Ovary (tissue), 7 donors: ENCODE measurements at regions not wholly inside any gene's neighbourhood (a gene's known extent, or its start where the extent isn't known, plus 50 kb on each side); places are given as distances from the start of the nearest gene placed in this dataset.

ENCODE experiments used
- DNase-seq, 5 donors: peaks; one replicate each; pipeline ENCODE4 v3.0.0-alpha.2; 2019 to 2020
- H3K27ac ChIP-seq, 2 donors: fragments of 200-600 bp; one replicate each; pipeline versions ENCODE4 v1.5.1 to v1.8.0; 2019 to 2022
- H3K27me3 ChIP-seq: fragments of 200-600 bp; one replicate; pipeline ENCODE4 v1.8.0; 2022
- H3K36me3 ChIP-seq: fragments of 200-600 bp; sonication (generic); one replicate; pipeline ENCODE4 v1.5.1; 2019
- H3K4me1 ChIP-seq: one replicate; pipeline ENCODE4 v1.8.1; 2013; ENCODE audit warnings: mild to moderate bottlenecking, moderate library complexity; ENCODE audit not compliant: insufficient read depth
- H3K4me3 ChIP-seq: fragments of 200-600 bp; sonication (generic); one replicate; pipeline ENCODE4 v1.5.1; 2017
- H3K9me3 ChIP-seq, 2 donors: fragments of 200-600 bp in 1 of 2; sonication (generic) in 1 of 2; one replicate each; pipeline versions ENCODE4 v1.5.1 to v1.8.1; 2013 to 2019; ENCODE audit warnings: mild to moderate bottlenecking in 1 of 2, moderate library complexity in 1 of 2
- EP300 ChIP-seq: sonication (generic); formaldehyde crosslinking; IDR thresholded peaks from one replicate; pipeline ENCODE4 v1.6.1; 2017; ENCODE audit warnings: antibody characterized with exemption
- POLR2A ChIP-seq: fragments of 450-650 bp; IDR thresholded peaks from one replicate; pipeline ENCODE4 v1.6.1; 2017; ENCODE audit warnings: antibody characterized with exemption, mild to moderate bottlenecking, moderate library complexity
- WGBS, 3 donors: extraction: QIAGEN DNeasy Blood & Tissue Kit in 1 of 3; methylation state at CpG; one replicate each; pipeline versions ENCODE4 v1.1.5 to v1.1.7; 2013 to 2017; 5-methylcytosine and 5-hydroxymethylcytosine counted together
- intact Hi-C, 4 donors: fragments of 100-400 bp; cut with DNase I; formaldehyde crosslinking; loops; one replicate each; pipeline versions ENCODE4 v1.11.0 to v1.15.1; 2022 to 2023
- TF ChIP-seq, protein P1 (sequence below), 3 donors: fragments of 450-650 bp in 2 of 3; fragments of 200-600 bp in 1 of 3; IDR thresholded peaks; one replicate each; pipeline versions ENCODE4 v1.5.1 to v1.8.0; 2016 to 2022; ENCODE audit warnings: antibody characterized with exemption in 3 of 3, mild to moderate bottlenecking in 1 of 3
- donor health status: DM: no; HTN: no; CAD: no; lungs with moderate emphysema.
- donor health status: DM: no; HTN: no; CAD: no.
- donor health status: Bipolar disorder and iron deficiency.
- donor health status: DM: no; HTN: no; CAD: no.
- donor health status: DM: yes; HTN: yes; CAD: no.

DNA sequence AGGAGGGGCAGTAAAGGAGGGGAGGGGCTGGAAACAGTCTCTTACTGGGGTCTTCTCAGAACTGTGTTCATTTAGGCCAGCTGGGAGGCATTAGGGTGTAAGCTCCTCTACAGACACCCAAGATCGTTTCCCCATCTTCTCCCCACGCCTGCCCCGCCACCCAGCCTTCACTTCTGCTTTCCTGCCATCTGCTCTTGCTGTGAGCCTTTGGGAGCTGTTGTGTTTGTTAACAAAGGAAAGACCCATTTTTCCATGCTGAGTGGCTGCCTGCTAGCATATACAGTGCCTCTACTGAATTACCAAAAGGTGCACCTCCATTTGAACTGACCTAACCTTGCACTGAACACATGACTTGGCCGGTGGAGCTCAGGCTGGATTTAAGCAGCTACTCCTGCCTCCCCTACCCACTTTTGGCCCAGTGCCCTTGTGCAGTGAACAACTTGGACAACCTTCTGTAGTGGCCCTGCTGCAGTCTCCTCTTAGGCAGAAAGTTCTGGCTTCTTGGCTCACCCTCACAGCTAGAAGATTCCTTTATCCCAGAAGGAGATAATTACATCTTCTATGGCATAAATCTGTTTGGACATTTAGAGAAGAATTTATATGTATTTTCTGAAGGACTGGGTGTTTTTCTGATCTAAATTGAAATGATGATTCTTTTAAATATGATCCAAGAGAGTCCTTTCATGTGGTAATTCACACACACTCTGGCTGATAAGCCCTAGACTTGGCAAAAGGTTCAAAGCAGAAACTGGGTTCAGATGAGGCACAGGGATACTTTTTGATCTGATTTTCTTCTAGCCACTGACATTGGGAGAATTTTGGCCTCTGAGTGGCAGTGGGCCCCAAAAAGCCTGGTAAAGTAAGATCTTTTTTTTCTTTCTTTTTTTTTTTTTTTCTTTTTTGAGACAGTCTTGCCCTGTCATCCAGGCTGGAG is 81.9 kb upstream of the HNF1B start:
- Histone ChIP-seq H3K4me1 (no peaks in the 10 kb centered on the region), H3K9me3 (no peaks in the 10 kb centered on the region), H3K36me3 (no peaks in the 10 kb centered on the region), H3K4me3 (no peak overlapping the region), H3K27ac (no peak overlapping the region), H3K27me3 (no peaks in the 10 kb centered on the region)
- intact Hi-C loops = no loop called here
- TF ChIP-seq, protein P1, sequence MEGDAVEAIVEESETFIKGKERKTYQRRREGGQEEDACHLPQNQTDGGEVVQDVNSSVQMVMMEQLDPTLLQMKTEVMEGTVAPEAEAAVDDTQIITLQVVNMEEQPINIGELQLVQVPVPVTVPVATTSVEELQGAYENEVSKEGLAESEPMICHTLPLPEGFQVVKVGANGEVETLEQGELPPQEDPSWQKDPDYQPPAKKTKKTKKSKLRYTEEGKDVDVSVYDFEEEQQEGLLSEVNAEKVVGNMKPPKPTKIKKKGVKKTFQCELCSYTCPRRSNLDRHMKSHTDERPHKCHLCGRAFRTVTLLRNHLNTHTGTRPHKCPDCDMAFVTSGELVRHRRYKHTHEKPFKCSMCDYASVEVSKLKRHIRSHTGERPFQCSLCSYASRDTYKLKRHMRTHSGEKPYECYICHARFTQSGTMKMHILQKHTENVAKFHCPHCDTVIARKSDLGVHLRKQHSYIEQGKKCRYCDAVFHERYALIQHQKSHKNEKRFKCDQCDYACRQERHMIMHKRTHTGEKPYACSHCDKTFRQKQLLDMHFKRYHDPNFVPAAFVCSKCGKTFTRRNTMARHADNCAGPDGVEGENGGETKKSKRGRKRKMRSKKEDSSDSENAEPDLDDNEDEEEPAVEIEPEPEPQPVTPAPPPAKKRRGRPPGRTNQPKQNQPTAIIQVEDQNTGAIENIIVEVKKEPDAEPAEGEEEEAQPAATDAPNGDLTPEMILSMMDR (IDR thresholded peaks at IDR 0.05) = no peak
- TF ChIP-seq EP300 (no peak), POLR2A (no peak)
- 67 to 75% (median 70%) methylated on average over 4 of the region's 4 CpGs for WGBS, 3 donors
- no peak for DNase-seq

DNA sequence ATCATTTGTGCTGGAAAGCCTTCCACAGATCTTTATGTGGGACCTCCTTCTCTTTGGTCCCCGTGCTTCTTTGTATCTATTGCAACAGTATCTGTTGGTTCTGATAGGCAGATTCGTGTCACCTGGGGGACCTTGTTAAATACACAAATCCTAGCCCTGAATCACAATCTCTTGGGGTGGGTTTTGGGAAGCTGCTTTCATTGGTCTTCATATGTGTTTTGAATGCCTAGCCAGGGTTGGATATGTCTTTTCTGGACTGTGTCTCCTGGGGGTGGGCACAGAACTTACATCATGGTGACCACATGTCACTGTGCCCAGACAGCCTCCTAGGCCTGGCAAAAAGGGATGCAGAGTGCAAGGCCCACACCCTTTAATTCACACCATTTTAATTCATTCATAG is 81.0 kb upstream of the HNF1B start:
- H3K27me3 ChIP-seq = no peaks in the 10 kb centered on the region
- no peak overlapping the region for H3K27ac ChIP-seq
- WGBS, 3 donors = 73 to 83% (median 80%) methylated on average over 2 of the region's 2 CpGs
- no peaks in the 10 kb centered on the region for H3K4me1 ChIP-seq
- H3K9me3 ChIP-seq = no peaks in the 10 kb centered on the region
- intact Hi-C loops = no loop called here
- no peaks in the 10 kb centered on the region for H3K36me3 ChIP-seq
- TF ChIP-seq POLR2A (no peak), EP300 (no peak)
- TF ChIP-seq, protein P1 (IDR thresholded peaks at IDR 0.05) = no peak
- H3K4me3 ChIP-seq = no peak overlapping the region
- no peak for DNase-seq

DNA sequence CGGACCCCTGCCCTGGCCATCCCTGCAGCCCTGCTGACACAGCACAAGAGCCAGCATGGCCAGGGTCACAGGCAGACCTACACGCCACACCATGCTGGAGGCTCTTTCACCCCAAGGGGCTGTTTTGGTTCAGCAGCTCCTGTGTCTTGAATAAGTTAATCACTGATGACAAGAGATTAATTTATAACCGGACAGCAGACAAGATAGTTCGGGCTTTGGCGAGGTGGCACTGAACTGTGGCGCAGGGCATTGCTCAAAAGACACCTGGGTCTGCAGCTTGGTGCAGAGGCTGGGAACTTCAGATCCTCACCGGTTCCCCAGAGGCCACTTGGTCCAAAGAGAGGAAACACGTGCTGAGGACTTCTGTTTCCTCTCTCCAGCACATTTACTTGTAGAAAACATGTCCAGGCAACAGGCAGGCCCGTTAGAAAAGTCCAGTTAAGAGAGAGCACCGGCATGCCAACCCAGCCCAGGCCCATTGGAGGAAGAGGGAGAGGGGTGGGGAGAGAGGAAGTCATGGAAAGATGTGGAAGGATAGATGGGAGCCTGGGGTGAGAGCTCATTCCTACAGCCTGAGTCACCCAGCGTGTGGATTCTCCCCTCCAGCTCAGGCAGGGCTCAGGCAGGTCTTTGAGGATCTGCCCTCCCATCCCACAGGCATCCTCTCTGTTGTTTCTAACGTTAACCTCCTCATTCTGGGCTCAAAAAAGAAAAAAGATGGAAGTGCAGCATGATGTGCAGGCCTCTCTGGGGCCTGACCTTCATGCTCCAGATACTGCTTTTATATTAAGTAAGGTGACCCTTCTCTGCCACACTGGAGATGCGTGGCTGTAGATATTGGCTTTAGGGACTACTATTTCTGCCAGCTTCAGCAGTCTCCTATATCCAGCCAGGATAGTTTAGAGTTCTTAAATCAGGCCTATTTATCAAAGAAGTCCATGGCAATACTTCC is 80.0 kb upstream of the HNF1B start:
- TF ChIP-seq POLR2A (no peak), EP300 (no peak)
- TF ChIP-seq, protein P1 (IDR thresholded peaks at IDR 0.05) = no peak
- intact Hi-C loops = no loop called here
- H3K9me3 ChIP-seq = no peaks in the 10 kb centered on the region
- H3K4me3 ChIP-seq = no peak overlapping the region
- H3K4me1 ChIP-seq = no peaks in the 10 kb centered on the region
- no peaks in the 10 kb centered on the region for H3K27me3 ChIP-seq
- WGBS, 3 donors = 64 to 70% (median 69%) methylated on average over 13 of the region's 13 CpGs
- DNase-seq = no peak
- no peaks in the 10 kb centered on the region for H3K36me3 ChIP-seq
- H3K27ac ChIP-seq = no peak overlapping the region

DNA sequence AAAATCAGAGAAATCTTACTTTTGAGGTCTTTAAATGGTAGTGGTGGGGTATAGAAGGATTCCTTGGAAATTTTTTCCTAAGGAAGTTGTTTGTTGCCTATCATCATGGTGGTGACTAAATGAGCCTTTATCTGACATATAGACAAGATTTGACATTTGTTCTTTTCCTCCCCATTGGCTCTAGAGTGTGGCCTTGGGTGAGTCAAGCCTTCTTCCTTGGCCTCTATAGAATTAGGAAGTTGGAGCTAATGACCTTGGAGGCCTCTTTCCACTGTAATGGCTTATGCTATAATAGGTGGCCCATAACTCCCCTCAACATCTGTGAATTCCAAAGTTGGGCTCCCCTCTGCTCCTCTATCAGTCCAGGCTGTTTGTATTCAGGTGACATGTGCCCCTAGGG is 79.1 kb upstream of the HNF1B start:
- Histone ChIP-seq H3K27ac (no peak overlapping the region), H3K36me3 (no peaks in the 10 kb centered on the region), H3K4me1 (no peaks in the 10 kb centered on the region), H3K4me3 (no peak overlapping the region), H3K9me3 (no peaks in the 10 kb centered on the region), H3K27me3 (no peaks in the 10 kb centered on the region)
- DNase-seq = no peak
- no peak for TF ChIP-seq EP300
- no peak for TF ChIP-seq POLR2A
- TF ChIP-seq, protein P1 (IDR thresholded peaks at IDR 0.05) = no peak
- intact Hi-C loops = no loop called here
